ENCODE measurements at regions not wholly inside any gene's neighbourhood (a gene's known extent, or its start where the extent isn't known, plus 50 kb on each side); places are given as distances from the start of the nearest gene placed in this dataset.

DNA sequence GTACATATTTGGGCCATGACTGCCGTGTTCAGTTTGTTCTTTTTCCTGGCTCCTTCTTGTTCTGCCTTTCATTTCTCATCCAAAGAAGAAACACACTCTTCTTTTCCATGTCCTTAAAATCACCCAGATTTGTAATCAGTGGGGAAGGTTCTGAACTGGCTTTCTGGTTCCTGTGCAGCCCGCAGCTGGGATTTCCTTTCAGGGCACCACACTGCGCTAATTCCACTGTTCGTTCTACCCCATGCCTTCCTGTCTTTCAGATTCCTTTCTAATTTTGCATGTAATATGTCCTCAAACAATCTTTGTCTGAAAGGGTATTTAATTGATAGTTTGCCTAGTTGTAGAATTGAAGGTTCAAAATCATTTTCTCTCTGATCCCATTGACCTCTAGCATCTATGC, 94.1 kb downstream of the HS1BP3 start:
- TF ChIP-seq, protein P1, sequence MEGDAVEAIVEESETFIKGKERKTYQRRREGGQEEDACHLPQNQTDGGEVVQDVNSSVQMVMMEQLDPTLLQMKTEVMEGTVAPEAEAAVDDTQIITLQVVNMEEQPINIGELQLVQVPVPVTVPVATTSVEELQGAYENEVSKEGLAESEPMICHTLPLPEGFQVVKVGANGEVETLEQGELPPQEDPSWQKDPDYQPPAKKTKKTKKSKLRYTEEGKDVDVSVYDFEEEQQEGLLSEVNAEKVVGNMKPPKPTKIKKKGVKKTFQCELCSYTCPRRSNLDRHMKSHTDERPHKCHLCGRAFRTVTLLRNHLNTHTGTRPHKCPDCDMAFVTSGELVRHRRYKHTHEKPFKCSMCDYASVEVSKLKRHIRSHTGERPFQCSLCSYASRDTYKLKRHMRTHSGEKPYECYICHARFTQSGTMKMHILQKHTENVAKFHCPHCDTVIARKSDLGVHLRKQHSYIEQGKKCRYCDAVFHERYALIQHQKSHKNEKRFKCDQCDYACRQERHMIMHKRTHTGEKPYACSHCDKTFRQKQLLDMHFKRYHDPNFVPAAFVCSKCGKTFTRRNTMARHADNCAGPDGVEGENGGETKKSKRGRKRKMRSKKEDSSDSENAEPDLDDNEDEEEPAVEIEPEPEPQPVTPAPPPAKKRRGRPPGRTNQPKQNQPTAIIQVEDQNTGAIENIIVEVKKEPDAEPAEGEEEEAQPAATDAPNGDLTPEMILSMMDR (IDR thresholded peaks at IDR 0.05 in 2 of 3, conservative IDR thresholded peaks at IDR 0.05 in 1 of 3; ENCODE audit: insufficient read depth in 2 of 3, low read depth in 1 of 3, low read length in 3 of 3), result no peak
- TF ChIP-seq, protein P2, sequence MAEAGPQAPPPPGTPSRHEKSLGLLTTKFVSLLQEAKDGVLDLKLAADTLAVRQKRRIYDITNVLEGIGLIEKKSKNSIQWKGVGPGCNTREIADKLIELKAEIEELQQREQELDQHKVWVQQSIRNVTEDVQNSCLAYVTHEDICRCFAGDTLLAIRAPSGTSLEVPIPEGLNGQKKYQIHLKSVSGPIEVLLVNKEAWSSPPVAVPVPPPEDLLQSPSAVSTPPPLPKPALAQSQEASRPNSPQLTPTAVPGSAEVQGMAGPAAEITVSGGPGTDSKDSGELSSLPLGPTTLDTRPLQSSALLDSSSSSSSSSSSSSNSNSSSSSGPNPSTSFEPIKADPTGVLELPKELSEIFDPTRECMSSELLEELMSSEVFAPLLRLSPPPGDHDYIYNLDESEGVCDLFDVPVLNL (CRISPR knock-in tag; IDR thresholded peaks at IDR 0.05; ENCODE audit: low read depth), result no peak
- no peak for TF ChIP-seq ETV6 (IDR thresholded peaks at IDR 0.05; ENCODE audit: borderline replicate concordance in 1 of 2, low read depth in 2 of 2, low read length in 1 of 2)
- no peak for TF ChIP-seq ETV6 (CRISPR knock-in tag; IDR thresholded peaks at IDR 0.05; ENCODE audit: borderline replicate concordance)
- TF ChIP-seq ZNF589 (CRISPR knock-in tag; IDR thresholded peaks at IDR 0.05; ENCODE audit: low read depth), result no peak
- TF ChIP-seq ZFP36 (IDR thresholded peaks at IDR 0.05; ENCODE audit: low read depth, low read length, partially characterized antibody), result no peak
- TF ChIP-seq ZC3H4 (CRISPR knock-in tag; IDR thresholded peaks at IDR 0.05; ENCODE audit: borderline replicate concordance), result no peak
- no peak for TF ChIP-seq POLR2A (conservative IDR thresholded peaks at IDR 0.05)
- TF ChIP-seq E2F3 (CRISPR knock-in tag; IDR thresholded peaks at IDR 0.05), result no peak
